GM21381 (cell line): ENCODE measurements at regions not wholly inside any gene's neighbourhood (a gene's known extent, or its start where the extent isn't known, plus 50 kb on each side); places are given as distances from the start of the nearest gene placed in this dataset.
"Not testable (repeated sequence)": the region's sequence is repeated elsewhere in the genome, so short reads cannot be mapped to it uniquely, and the experiment has no call there.

Experiments used
- ATAC-seq: cut with Tn5 transposase; IDR thresholded peaks from one replicate; pipeline ENCODE4 v1.9.1; 2021; ENCODE audit warnings: mild to moderate bottlenecking, moderate library complexity; ENCODE audit not compliant: unreplicated experiment

DNA sequence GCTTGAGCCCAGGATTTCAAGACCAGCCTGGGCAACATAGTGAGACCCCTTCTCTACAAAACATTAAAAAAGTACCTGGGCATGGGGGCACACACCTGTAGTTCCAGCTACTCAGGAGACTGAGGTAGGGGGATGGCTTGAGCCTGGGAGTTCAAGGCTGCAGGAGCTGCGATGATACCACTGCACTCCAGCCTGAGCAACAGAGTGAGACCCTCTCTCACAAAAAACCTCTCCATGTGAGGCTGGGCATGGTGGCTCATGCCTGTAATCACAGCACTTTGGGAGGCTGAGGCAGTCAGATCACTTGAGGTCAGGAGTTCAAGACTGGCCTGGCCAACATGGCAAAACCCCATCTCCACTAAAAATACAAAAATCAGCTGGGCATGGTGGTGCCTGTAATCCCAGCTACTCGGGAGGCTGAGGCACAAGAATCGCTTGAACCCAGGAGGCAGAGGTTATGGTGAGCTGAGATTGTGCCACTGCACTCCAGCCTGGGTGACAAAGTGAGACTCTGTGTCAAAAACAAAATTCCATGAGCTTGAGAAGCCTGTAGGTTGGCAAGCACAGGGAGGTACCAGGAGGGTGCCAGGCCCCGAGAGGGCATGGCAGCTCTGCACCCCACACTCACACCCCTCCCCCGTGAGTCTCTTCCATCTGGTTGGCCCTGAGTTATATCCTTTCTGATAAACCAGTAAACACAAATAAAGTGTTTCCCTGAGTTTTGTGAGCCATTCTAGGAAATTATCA is 88.8 kb downstream of the KCNJ18 start:
- ATAC-seq: not testable (repeated sequence)

DNA sequence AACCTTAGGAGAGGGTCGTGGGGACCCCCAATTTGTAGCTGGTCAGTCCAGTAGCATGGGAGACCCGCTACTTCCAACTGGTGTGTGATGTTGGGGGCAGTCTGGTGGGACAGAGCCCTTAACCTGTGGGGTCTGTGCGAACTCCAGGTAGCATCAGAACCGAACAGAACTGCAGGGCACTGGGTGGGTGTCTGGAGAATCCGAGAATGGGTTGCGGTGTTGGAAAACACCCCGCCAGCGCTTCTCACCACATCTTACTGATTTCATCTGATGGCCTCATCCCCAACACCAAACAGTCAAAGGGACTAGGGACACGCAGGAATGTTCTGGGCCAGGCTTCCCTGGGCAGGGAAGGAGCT is 89.3 kb downstream of the KCNJ18 start:
- not testable (repeated sequence) for ATAC-seq

DNA sequence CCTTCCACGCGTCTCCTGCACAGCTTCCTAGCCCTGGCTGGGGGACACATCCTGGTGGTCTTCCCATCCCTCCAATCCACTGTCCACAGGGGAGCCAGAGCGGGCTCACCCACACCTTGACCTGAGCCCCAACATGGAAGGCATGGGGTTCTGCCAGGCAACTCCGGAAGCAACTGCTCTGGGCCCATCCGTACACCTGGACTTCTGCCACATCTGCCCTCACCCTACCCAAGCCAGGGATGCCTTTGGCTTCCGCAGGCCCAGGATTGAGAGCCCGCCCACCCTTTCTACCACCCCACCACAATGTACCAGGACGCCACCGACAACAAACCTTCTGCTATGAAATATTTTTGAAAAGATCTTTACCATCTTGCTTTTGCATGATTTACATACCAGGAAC is 89.8 kb downstream of the KCNJ18 start:
- ATAC-seq: not testable (repeated sequence)

DNA sequence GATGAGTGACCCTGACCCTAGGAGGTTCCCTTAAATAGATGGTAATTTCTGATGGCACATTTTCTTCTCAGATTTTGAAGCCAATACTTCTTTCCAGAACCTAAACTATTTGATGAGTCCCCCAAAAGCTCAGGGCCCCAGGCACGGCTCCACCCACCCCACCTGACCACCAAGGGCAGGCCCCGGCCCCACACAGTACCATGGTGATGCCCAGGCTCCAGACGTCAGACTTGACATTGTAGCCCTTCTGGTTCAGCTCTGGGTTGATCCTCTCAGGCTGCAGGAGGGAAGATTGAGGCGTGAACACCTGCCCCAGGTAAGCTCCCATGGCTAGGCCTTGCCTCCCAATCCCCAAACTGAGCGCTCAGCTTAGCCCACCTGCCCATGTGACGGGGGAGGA is 90.3 kb downstream of the KCNJ18 start:
- ATAC-seq: not testable (repeated sequence)

DNA sequence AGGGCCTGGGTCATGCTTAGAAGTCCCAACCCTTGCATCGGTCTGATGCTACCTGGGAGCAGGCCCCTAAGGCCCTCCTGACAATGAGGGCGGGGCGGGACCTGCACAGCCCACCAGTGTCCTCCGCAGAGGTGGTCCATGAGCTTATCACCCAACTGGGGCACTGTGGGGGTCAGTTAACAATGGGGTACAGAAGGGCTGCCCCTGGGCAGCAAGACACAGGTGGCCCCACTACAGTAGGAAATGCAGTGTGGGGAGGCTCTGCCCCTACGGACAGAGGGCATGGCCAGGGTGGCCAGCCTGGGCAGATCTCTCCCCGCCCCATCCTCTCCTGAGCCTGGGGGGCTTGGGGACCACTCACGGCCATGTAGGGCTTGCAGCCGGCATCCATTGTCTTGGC is 90.7 kb downstream of the KCNJ18 start:
- ATAC-seq: not testable (repeated sequence)

DNA sequence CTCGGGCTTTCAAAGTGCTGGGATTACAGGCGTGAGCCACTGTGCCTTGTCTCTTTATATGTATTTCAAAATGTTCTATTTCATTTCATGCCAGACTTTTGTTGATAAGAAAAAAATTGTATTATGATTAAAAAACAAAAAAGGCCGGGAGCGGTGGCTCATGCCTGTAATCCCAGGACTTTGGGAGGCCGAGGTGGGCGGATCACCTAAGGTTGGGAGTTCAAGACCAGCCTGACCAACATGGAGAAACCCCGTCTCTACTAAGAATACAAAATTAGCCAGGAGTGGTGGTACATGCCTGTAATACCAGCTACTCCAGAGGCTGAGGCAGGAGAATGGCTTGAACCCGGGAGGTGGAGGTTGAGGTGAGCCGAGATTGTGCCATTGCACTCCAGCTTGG is 121.9 kb downstream of the KCNJ18 start:
- ATAC-seq: not testable (repeated sequence)

DNA sequence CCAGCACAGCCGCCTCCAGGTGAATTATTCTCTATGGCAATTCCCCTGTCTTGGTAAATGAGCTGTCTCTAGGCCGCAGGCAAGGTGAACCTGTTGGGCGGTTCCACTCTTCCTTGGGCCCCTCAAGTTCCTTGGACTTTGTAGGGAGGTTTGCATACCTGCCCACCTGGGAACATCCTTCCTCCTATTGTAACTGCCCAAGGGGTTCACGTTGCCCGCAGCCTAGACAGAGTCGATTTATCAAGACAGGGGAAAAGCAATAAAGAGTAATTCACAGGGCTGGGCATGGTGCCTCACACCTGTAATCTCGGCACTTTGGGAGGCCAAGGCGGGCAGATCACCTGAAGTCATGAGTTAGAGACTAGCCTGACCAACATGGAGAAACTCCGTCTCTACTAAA is 122.5 kb downstream of the KCNJ18 start:
- no peak for ATAC-seq

DNA sequence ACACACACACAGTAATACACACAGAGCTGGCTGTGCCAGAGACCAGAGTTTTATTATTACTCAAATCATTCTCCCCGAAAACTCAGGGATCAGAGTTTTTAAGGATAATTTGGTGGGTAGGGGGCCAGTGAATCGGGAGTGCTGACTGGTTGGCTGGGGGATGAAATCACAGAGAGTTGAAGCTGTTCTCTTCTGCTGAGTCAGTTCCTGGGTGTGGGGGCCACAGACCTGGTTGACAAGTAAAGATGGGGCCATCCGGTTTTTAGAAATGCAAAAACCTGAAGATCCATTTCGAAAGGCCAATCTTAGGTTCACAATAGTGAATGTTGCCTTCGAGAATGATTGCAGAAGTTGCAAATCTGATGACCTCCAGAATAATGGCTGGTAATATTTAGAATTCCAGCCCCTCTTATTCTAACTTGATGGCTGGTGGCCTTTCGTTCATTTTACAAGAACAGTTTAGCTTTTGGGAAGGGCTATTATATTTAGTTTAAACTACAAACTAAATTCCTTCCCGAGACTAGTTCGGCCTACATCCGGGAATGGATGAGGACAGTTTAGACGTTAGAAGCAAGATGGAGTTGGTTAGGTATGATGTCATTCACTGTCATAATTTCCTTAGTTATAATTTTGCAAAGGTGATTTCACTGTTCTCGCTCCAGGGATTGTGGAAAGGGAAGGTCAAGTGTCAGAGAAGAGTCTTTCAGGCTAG is 123.2 kb downstream of the KCNJ18 start:
- no peak for ATAC-seq

DNA sequence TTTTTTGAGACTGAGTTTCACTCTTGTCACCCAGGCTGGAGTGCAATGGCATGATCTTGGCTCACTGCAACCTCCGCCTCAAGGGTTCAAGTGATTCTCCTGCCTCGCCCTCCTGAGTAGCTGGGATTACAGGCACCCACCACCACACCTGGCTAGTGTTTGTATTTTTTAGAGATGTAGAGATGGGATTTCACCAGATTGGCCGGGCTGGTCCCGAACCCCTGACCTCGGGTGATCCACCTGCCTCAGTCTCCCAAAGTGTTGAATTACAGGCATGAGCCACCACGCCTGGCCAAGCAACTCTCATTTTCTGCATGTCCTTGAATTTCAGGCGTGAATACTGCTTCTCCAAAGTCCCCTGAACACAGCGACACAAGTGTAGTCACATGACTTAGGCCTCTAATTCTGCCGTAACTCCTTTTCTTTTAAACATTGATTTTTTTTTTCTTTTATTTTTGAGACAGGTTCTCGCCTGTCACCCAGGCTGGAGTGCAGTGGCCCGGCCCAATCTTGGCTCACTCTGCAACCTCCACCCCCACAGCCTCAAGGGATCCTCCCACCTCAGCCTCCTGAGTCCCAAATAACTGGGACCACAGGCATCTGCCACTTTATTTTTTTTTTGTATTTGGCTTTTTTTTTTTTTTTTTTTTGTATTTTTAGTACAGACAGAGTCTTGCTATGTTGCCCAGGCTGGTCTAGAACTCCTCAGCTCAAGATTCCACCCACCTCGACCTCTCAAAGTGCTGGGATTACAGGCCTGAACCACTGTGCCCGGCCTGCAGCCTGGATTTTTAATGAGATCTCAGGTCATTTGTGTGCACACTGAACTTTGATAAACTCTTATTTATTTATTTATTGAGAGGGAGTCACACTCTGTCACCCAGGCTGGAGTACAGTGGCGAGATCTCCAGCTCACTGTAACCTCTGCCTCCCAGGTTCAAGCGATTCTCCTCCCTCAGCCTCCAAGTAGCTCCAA is 124.6 kb downstream of the KCNJ18 start:
- ATAC-seq: no peak

DNA sequence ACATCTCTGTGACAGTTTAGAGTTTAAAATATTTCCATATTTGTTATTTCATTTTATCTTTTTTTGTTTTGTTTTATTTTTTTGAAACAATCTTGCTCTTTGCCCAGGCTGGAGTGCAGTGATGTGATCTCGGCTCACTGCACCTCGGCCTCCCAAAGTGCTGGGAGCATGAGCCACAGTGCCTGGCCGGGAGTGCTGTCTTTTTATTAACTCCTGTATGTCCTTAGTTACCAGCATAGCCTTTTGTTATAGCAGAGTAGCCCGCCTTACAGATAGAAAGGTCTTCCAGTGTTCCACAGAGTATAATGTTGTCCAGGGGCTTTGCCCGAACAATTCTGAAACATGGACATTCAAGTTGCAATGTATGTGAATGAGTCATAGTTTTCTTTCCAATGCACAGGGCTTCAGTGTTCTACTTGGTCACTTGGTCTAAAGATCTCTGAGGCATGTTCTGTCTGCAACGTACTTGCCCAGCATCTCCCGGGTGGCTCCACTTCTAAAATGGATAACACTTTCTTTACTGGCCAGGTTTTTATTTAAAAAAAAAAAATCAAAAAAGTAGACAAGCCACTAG is 125.6 kb downstream of the KCNJ18 start:
- no peak for ATAC-seq

DNA sequence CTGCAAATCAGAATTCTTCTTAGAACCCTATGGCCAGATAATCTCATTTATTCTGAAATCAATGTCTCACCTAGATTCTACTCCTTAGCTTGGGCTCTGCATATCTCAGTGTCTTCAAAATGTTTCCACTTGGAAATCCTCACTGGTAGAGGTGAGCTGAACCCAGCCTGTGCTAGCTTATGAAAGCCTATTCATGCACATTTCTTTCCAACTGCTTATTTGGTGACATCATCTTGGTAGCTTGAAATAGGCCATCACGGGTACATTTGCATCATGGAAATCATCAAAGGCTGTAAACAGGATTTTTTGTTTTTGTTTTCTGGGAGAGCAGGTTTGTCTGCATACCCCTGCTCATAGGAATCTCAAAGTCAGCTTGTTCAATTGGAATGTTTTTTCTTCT is 130.8 kb downstream of the KCNJ18 start:
- ATAC-seq: no peak

DNA sequence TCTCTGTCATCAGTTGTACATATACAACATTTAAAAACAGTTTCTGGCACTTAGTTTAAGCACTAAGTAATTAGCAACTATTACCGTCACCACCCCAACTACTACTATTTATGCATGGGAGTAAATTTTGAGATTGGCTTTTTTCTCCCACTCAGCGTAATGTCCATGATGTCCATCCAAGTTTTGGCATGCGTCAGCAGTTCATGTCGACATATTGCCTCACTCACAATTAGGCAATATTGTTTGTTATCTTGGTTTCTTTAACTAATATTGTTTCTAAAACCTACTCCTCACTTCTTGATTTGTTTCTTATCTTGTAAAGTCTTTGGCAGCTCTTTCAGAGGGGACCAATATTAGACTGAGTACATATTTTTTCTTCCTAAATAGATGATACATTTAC is 131.3 kb downstream of the KCNJ18 start:
- no peak for ATAC-seq

DNA sequence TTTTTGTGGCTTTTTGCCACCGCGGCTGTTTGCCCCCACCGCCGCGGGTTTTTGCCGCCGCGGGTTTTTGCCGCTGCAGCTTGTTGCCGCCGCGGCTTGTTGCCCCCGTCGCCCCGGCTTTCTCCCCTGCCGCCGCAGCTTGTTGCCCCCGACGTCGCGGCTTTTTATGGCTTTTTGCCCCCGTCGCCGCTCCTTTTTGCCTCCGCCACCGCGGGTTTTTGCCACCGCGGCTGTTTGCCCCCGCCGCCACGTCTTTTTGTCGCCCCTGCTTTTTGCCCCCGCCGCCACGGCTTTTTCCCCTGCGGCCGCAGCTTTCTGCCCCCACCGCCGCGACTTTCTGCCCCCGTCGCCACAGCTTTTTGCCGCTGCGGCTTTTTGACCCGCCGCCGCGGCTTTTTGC is 149.5 kb downstream of the KCNJ18 start:
- ATAC-seq: no peak

DNA sequence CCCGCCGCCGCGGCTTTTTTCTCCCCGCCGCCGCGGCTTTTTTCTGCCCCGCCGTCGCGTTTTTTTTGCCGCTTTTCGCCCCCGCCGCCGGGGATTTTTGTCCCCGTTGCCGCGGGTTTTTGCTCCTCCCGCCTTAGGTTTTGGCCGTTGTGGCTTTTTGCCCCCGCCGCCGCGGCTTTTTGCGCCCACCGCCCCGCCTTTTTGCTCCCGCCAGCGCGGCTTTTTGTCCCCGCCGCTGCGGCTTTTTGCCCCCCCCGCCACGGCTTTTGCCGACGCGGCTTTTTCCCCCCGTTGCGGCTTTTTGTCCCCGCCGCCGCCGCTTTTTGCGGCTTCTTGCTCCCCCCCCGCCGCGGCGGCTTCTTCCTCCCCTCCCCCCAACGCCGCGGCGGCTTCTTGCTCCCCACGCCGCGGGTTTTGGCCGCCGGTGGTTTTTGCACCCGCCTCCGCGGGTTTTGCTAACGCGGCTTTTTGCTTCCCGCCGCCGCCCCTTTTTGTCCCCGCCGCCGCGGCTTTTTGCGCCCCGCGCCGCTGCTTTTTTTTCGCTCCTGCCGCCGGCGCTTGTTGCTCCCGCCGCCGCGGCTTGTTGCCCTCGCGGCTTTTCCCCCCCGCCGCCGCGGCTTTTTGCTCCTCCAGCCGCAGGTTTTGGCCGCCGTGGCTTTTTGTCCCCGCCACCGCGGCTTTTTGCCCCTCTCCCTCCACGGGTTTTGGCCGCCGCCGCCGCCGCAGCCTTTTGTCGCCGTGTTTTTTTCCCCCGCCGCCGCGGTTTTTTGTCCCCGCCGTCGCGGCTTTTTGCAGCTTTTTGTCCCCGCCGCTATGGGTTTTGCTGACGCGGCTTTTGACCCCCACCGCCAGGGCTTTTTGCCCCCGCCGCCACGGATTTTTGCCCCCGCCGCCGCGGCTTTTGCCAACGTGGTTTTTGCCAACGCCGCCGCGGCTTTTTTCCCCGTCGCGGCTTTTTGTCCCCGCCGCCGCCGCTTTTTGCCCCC is 150.3 kb downstream of the KCNJ18 start:
- ATAC-seq: no peak

DNA sequence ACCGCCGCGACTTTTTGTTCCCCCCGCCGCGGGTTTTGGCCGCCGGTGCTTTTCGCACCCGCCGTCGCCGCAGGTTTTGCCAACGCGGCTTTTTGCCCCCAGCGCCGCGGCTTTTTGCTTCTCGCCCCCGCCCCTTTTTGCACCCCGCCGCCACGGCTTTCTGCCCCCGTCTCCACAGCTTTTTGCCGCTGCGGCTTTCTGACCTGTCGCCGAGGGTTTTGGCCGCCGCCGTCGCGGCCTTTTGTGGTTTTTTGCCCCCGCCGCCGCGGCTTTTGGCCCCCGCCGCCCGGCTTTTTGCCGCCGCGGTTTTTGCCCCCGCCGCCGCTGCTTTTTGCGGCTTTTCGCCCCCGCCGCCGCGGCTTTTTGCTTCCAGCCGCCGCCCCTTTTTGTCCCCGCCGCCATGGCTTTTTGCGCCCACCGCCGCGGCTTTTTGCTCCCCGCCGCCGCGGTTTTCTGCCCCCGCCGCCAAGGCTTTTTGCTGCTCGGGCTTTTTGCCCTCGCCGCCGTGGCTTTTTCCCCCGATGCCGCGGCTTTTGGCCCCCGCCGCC is 151.1 kb downstream of the KCNJ18 start:
- no peak for ATAC-seq

DNA sequence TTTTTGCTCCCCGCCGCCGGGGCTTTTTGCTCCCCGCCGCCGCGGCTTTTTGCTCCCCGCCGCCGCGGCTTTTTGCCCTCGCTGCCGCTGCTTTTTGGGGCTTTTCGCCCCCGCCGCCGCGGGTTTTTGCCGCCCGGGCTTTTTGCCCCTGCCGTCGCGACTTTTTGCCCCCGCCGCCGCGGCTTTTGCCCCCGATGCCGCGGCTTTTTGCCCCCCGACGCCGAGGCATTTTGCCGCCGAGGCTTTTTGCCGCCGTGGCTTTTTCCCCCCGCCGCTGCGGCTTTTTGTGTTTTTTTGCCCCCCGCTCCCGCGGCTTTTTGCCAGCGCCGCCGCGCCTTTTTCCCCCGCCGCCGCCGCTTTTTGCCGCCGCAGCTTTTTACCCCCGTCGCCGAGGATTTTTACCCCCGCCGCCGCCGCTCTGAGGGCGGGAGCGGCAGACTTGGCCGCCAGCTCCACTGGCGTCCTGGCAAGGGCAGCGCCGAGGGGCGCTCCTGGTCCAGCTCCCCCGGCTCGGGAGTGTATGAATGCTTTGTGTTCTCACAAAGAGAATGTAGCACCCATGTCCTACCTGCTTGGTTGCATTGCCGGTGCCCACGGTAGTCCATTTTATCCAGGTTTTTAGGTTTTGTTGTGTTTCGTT is 151.7 kb downstream of the KCNJ18 start:
- ATAC-seq: no peak

DNA sequence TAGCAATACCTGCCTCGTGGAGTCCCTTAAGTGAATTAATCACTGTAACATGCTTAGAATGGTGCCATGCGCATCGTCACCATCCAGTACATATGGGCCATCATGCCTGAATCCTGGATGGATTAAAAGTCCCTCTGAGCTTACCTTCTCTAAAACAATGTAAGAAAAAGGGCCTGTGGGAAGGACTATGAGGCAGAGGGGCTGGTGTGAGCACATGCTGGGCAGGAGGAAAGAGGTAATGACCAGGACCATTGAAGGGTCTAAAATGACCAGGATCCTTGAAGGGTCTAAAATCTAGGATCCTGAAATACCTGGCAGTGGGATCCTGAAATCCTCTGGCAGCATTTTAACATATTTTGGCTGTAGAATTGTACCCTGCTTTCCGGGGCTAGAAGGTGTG is 156.2 kb downstream of the KCNJ18 start:
- ATAC-seq: not testable (repeated sequence)

DNA sequence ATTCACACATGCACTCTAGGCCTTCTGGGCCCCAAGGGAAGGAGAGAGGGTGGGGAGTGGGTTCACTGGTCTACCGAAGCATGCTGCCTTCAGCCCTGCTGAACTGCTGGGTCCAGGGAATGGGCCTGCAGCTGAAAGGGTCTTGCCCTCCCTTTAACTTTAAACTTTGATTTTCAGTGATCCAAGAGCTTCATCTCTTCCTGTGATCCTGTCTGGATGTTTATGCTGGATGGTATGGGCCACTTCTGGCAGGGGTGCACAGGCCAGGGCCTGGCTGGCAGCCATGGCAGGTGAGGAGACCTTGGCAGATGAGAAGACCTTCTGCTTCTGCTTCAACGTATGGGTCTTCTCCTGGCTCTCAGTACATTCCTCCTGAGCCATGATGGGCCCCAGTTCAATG is 156.7 kb downstream of the KCNJ18 start:
- ATAC-seq: not testable (repeated sequence)

DNA sequence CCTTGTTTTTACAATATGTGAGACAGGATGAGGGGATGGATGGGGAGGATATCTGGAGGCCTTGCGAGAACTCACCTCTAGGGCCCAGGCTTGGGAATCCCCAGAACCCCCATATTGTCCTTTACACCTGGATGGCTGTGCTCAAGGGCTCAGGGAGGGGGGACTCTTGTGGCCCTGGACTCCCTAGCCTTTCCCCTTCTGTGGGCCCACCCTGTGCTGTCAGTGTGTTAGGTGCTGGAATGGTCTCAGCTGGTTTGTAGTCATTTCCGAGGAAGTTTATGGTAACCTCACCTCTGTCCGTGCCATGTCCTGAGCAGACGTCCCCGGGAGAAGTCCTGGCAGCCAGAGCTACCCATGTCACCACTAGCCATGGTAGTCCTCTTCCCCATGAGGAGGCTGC is 158.3 kb downstream of the KCNJ18 start:
- not testable (repeated sequence) for ATAC-seq
